Fibroblast of skin of left quadriceps (primary cell): ENCODE measurements at regions not wholly inside any gene's neighbourhood (a gene's known extent, or its start where the extent isn't known, plus 50 kb on each side); places are given as distances from the start of the nearest gene placed in this dataset.

Experiments
- DNase-seq, 2 experiments: peaks; one replicate each; pipeline ENCODE4 v3.0.0-alpha.2; 2013; ENCODE audit warnings: low read depth in 2 of 2

DNA sequence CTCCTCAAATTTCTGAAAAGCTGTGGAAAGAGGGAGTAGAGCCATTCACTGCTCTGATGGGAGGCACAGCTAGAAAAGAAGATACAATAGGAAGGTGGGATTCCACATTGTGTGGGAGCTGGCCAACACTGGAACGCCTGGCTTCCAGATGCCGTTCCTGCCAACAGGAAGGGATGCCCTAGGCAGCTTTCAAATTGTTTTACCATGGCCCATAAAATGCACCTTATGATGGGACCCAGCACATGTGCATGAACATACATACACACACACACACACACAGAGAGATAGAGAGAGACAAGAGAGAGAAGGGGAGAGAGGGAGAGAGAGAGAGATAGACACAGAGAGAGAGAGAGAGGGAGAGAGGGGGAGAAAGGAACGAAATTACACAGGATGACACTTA, 86.1 kb upstream of the BZW1 start:
- no peak for DNase-seq

- DNase-seq: peak; percentile 19 to 32
Measured at GRCh38 chr2:200728630-200729029, 83.1 kb upstream of the BZW1 start.

DNA sequence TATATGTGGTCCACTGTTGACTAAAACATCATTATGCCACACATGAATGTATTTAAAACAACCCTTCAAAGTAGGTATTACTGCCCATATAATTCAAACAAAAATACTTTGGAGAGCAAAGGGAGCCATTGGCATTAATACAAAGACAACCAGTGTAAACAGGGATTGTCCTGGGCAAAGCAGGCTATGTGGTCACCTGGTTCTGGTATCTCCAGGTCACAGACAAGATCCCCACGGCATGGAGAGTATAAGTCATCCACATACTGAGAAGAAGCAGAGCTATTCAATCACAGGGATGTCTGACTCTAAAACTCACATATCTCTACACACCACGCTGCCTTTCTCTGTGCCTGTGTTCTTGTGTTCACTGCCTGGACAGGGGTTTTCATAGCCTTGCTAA, 81.4 kb upstream of the BZW1 start:
- no peak for DNase-seq

GRCh38 chr2:200730960-200731359, 80.8 kb upstream of the BZW1 start:
- no peak for DNase-seq

DNA sequence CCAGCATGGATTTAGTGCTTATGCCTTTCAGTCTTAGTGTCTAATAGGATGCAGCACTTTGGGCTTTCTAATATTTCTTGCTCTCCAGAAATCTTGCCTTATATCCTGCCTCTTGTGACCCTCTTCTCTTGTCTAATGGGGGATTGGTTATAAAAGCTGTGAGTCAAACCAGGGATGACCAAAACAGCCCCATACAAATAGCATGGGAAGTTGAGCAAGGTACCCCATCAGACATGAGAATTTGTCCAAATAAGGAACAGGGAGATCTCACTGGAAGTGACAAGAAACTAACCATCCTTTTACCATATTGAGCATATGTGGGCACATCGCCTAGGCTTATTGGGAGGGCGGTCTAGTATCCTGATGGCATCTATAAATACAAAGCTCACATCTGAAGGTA, 78.8 kb upstream of the BZW1 start:
- no peak for DNase-seq

DNA sequence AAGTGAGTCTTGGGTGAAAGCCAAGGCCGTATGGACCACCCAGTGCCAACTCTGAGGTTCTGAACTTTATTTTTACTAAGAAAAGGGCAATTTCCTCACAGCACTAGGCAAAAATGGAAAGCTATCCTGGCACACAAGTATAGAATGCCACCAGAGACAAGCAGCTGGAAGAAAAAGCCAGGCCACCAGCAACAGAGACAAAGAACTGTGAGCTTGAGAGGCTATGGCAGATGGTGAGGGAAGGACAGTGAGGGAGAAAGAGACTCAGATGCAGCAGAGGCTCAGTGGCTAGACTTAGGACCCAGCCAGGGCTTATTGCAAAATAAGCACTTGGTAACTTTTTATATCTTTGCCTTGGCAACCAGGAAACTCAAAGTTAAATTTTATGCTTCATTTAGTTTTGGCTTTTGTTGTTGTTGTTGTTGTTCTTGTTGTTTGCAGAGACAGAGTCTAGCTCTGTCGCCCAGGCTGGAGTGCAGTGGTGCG, 78.0 kb upstream of the BZW1 start:
- DNase-seq: no peak

GRCh38 chr2:200735061-200735460, 76.6 kb upstream of the BZW1 start:
- no peak for DNase-seq

DNA sequence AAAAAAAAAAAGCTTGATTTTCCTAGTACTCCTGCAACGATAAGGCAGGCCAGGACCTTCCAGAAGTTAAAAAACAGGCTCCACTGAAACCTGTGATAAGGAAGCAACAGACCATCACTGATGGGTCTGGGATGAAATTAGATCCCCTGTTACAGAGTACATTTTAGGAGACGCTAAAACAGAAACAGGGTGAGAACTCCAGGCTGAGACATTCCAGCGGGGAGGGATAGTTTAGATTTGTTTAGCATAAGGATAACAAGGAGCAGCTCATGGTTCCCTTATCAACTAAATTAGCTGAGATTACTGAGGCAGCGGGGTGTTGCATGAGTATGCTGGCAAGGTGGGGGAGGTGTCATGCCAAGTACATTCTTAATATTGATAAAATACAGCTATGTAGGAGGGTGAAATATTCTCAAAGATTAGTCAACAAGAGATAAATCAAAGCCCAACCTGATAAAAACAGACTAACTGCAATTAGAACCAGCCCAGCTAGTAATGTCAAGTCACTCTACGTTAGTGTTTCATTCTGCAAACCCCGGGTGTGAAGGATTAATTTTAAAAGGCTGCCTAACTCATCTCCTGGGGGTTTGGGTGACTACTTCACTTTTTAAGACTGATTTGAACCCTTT, 75.0 kb upstream of the BZW1 start:
- no peak for DNase-seq

- no peak for DNase-seq
Measured at GRCh38 chr2:200737585-200737984, 74.1 kb upstream of the BZW1 start.

GRCh38 chr2:200738590-200738989, 73.1 kb upstream of the BZW1 start:
- no peak for DNase-seq

DNA sequence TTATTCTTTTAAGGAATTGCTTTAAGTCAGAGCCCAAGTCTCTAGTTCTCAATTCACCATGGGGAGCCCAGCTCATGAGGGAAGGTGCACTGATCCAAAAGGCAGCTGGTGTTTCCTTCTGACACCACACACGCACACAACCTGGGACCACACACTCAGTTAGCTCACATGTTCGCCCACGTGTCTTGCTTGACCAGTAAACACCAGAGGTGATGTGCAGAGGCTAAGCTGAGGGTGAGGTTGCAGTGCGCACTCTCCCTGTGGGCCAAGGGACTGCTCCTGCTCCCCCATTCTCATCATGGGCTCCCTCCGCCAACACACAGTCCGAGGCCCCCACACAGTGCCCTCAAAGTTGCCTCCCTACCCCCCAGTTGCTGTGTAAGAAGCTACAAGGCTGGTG, 70.8 kb upstream of the BZW1 start:
- DNase-seq: no peak

GRCh38 chr2:200741468-200742202, 70.1 kb upstream of the BZW1 start:
- no peak for DNase-seq

DNA sequence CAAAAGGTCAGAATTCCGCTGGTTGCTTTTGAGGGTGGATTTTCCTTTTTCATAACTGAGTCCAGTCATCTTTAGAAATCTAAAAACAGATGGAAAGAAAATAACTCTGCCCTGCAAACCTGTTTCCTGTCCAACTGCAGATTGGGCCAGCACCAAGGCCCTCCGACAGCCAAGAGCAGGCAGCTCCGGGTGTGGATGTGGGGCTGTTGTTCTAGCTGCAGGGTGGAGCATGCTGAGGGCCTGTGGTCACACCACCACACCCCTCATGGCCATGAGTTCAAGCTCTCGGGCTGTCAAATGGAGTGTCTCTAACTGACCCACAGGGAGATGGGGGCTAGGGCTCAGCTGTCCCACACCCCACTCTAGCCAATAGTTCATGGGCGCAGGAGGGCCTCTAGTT, 69.3 kb upstream of the BZW1 start:
- DNase-seq: no peak

GRCh38 chr2:200743042-200743676, 68.6 kb upstream of the BZW1 start:
- no peak for DNase-seq

GRCh38 chr2:200744201-200744602, 67.5 kb upstream of the BZW1 start:
- DNase-seq: no peak

DNA sequence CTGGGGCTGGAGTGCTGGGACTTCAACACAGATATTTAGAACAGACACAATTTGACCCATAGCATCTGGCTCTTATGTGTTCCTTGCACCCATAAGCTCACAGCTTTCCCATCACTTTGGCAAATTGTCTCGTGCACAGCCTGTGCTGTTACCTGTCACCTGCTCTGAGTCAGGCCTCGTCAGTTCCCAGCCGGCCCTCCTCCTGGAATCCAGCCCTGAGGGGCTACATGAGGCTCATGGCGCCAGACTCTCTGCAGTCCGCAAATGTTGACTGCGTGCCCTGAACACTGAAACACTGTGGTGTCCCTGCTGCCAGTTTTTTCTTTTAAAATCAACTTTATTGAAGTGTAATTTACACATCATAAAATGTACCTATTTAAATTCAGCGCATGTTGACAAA, 65.4 kb upstream of the BZW1 start:
- DNase-seq: no peak

- peak; percentile 71 to 72 for DNase-seq
Measured at GRCh38 chr2:200747668-200748618, 63.8 kb upstream of the BZW1 start.

GRCh38 chr2:200748779-200749178, 62.9 kb upstream of the BZW1 start:
- no peak for DNase-seq

GRCh38 chr2:200749631-200750322, 61.9 kb upstream of the BZW1 start:
- DNase-seq: no peak

- no peak for DNase-seq
Measured at GRCh38 chr2:200750323-200750910, 61.3 kb upstream of the BZW1 start.

DNA sequence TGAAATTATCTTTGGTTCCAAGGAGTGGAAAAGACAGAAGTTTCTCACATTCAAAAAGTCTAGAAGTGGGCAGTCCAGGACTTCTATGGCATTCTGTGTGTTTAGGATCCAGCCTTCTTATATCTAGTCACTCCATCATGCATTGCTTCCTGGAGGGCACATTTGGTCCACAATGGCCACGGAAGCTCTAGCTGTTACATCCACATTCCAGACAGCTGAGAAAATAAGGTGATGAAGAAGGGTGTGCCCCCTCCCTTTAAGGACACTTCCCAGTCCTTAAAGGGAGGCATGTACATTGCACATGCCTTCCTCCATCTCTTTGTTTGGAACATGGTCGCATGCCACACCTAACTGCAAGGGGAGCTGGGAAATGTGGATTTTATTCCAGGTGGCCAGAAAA, 59.9 kb upstream of the BZW1 start:
- DNase-seq: no peak
